NCI-H2107 treated with DMSO at 0.1 percent for 48 hours (cell line): ENCODE measurements at regions not wholly inside any gene's neighbourhood (a gene's known extent, or its start where the extent isn't known, plus 50 kb on each side); places are given as distances from the start of the nearest gene placed in this dataset.

Experiments used
- DNase-seq: peaks from one replicate; lab custom pipeline; 2025; ENCODE audit not compliant: unreplicated experiment; lab: John Stamatoyannopoulos, UW

DNA sequence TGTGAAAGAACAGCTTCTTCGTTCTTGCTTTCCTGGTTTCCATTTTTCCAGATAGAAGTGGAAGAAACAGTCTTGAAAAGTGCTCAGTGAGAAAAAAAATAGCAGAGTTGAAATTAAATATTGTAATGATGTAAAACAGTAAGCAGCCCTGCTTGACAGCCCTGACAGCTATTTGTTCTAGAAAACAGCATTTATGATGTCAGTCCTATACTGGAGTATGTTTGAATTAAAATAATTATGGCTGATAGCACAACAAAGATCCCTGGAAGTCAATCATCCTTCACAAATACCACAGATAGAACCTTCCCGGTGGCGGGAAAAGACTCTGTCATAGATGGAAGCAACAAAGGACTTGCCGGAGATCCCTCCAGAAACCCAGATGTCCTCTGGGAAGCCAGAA, 298.0 kb upstream of the TNRC6C start:
- DNase-seq = no peak

DNA sequence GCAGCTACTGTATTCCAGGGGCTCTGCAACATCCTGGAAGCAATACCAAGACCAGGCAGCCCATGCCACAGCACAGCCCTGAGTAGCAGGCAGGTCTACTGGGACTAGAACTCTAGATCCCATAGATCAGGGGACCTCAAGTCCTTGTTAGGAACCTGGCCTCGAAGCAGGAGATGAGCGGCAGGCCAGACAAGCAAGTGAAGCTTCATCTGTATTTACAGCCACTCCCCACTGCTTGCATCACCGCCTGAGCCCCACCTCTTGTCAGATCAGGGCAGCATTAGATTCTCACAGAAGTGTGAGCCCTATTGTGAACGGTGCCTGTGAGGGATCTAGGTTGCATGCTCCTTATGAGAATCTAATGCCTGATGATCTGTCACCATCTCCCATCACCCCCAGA, 295.7 kb upstream of the TNRC6C start:
- no peak for DNase-seq

- DNase-seq = no peak
Observed at GRCh38 chr17:77664097-77664729, 294.3 kb upstream of the TNRC6C start.

DNA sequence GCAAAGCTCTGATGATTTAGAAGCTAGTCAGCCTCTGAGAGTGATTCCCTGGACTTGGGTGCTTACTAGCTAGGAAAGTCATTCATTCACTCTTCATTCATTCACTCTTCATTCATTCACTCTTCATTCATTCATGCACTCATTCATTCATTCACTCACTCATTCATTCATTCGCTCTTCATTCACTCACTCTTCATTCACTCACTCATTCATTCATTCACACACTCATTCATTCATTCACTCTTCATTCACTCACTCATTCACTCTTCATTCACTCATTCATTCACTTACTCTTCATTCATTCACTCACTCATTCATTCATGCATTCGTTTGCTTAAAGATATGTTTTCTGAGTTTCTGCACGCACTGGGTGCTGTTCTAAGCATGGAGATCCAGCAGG, 292.7 kb upstream of the TNRC6C start:
- no peak for DNase-seq

DNA sequence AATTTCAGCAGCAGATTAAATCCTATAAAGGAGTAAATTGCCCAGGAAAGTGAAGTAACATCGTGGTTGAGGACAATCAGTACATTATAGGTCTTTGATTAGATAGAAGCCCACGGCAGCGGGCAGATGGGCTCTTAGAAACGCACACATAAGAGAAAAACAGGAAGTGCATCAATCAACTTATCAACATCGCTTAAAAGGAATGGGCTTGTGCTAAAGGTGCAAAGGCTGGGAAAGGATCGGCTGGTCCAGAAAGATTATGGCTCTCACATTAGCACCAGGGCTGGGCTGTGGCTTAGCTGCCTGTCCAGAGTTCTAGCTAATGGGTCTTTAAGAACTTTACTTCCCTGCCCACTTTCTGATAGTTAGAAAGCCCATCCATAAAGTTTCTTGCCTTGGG, 292.0 kb upstream of the TNRC6C start:
- no peak for DNase-seq

- DNase-seq = no peak
Observed at GRCh38 chr17:77666881-77667395, 291.6 kb upstream of the TNRC6C start.

- DNase-seq = no peak
Observed at GRCh38 chr17:77667478-77667877, 291.0 kb upstream of the TNRC6C start.

- DNase-seq = no peak
Observed at GRCh38 chr17:77668518-77668917, 290.0 kb upstream of the TNRC6C start.

DNA sequence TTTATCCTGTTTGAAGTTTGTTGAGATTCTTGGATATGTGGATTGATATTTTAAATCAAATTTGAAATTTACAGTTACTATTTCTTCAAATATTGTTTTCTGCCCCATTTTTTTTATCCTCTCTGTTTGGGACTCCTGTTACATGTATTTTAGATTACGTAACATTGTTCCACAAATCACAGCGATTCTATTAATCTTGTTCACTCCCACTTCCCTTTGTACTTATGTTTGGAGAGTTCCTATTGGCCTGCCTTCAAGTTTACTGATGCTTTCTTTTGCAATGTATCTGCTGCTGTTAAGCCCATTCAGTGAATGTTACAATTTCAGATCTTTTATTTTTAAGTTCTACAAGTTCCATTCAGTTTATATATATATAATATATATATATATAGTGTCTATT, 288.3 kb upstream of the TNRC6C start:
- DNase-seq = no peak

DNA sequence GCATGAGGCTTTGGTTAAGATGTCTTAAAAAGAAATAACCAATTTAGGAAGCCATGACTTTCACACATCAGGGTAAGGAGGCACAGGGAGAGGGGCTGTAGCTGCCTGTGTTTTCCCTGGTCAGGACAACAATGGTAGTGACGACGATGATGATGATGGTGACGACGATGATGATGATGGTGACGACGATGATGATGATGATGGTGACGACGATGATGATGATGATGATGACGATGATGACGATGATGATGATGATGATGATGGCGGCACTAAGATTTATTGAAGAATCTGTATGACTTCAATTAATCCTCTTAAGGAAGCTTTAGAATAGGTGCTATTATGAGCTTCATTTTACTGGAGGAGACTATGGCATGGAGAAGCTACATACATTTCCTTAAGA, 284.1 kb upstream of the TNRC6C start:
- DNase-seq = no peak

GRCh38 chr17:77675411-77675810, 283.1 kb upstream of the TNRC6C start:
- no peak for DNase-seq

DNA sequence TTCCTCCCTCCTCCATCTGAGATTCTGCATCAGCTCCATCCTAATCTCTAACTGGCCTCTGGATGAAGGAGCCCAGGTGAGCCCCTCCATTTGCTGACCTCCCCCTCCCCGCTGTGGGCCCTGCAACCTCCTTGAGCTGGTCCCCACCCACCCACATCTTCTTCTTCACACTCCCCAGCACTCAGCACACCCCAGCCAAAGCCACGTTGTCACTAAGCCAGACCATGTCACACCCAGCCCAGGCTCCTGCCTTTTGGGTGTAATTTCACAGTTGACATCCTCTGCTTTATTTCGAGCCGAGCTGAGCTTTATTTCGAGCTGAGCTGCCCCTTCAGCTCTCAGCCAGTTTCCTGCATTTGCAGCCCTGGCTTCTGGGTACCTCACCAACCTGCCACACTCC, 282.7 kb upstream of the TNRC6C start:
- DNase-seq = no peak

DNA sequence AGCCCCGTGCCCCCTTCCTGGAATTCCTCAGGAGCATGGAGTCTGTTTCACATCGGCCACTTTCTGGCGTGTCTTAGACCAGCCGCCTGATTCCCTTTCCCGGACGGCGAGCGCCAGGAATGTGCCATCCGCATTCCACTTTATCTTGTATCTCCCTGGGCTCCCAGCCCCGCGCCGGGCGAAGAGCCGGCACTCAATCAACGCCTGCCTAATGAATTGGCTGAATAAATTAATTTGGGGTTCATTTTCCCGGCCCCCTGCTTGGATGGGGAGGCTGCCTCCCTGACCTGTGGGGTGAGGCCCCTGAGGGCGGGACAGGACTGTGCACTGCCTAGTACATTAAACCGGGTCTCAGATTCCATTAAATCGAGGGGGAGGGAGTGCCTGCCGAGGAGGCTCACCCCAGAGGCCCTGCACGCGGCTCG, 282.3 kb upstream of the TNRC6C start:
- DNase-seq = no peak

- no peak for DNase-seq
Observed at GRCh38 chr17:77677211-77677610, 281.3 kb upstream of the TNRC6C start.

DNA sequence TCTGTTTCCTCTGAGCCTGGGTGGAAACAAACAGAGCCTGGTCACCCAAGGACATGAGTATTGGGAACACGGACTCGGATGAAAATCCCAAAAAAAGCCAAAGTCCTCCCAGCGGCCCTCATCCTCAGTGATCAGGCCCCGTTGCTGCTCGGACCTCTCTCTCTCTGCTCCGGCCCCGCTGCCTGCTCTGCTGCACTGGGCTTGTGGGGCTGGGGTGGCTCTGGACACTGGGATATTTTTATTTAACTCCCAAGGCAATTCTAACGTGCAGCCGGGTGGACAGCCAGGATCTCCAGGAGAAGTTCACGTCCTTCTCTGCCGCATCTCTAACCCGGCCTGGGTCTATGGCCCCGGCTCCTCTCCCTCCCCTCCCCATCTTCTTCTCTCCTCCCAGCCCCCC, 280.9 kb upstream of the TNRC6C start:
- no peak for DNase-seq

GRCh38 chr17:77679589-77679988, 278.9 kb upstream of the TNRC6C start:
- DNase-seq = no peak

GRCh38 chr17:77681861-77682260, 276.6 kb upstream of the TNRC6C start:
- peak; percentile 30 for DNase-seq

GRCh38 chr17:77684803-77685798, 273.4 kb upstream of the TNRC6C start:
- no peak for DNase-seq

GRCh38 chr17:77685881-77686486, 272.5 kb upstream of the TNRC6C start:
- DNase-seq = no peak

DNA sequence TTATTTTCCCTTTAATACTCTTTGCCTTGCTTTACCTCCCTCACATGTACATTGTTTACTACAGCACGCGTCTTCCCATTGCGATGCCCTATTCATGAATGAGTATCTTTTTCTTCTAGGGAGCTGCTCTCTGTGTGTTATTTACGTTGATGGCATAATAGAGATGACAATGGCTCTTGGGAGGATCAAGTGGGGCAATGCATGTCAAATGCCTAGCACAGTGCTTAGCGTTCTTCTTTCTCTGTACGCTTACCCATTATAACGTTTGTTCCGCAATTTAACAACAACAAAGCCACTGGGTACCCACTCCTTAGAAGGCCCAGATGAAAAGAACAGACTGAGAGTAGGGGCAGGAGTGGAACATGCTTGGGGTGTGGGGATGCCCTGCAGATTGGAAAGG, 271.6 kb upstream of the TNRC6C start:
- DNase-seq = no peak

DNA sequence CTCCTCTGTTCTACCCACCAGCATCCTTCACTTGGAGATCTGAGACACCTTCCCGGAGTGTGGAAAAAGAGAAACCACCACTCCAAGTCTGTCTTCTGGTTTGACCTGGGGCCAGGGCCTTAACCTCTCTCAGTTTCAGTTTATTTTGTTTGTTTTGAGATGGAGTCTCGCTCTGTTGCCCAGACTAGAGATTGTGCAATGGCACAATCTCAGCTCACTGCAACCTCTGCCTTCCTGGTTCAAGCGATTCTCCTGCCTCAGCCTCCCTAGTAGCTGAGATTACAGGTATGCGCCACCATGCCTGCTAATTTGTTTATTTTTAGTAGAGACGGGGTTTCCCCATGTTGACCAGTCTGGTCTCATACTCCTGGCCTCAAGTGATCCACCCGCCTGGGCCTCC, 271.1 kb upstream of the TNRC6C start:
- DNase-seq = no peak

- no peak for DNase-seq
Observed at GRCh38 chr17:77687921-77688320, 270.6 kb upstream of the TNRC6C start.
